Lung (tissue), 11 donors: ENCODE measurements at regions not wholly inside any gene's neighbourhood (a gene's known extent, or its start where the extent isn't known, plus 50 kb on each side); places are given as distances from the start of the nearest gene placed in this dataset.

Experiments used
- ATAC-seq: fragments of 200-7000 bp; cut with Tn5 transposase; one replicate; pipeline ENCODE4 v1.9.1; 2020; ENCODE audit warnings: moderate number of reproducible peaks; ENCODE audit not compliant: insufficient read depth, low FRiP score
- DNase-seq, 3 donors: peaks; one replicate each; pipeline ENCODE4 v3.0.0-alpha.2; 2013 to 2017
- H3K27ac ChIP-seq, 2 donors: one replicate each; pipeline ENCODE4 v1.5.1; 2013; ENCODE audit warnings: mild to moderate bottlenecking in 2 of 2, moderate library complexity in 2 of 2, control low read depth in 1 of 2, inconsistent platforms in 1 of 2, low read depth in 1 of 2, low read length in 1 of 2
- H3K27me3 ChIP-seq, 3 donors: one replicate each; pipeline ENCODE4 v1.5.1; 2013; ENCODE audit warnings: low read length in 2 of 3; ENCODE audit not compliant: control insufficient read depth in 3 of 3, insufficient read depth in 3 of 3
- H3K36me3 ChIP-seq, 4 donors: one replicate each; pipeline ENCODE4 v1.5.1; 2013; ENCODE audit warnings: low read length in 4 of 4, mild to moderate bottlenecking in 1 of 4, moderate library complexity in 1 of 4; ENCODE audit not compliant: control insufficient read depth in 4 of 4, insufficient read depth in 4 of 4
- H3K4me1 ChIP-seq, 5 donors: one replicate each; pipeline ENCODE4 v1.5.1; 2013; ENCODE audit warnings: low read length in 5 of 5, mild to moderate bottlenecking in 2 of 5, moderate library complexity in 1 of 5; ENCODE audit not compliant: control insufficient read depth in 5 of 5, insufficient read depth in 5 of 5
- H3K4me3 ChIP-seq: one replicate; pipeline ENCODE4 v1.5.1; 2013; ENCODE audit warnings: mild to moderate bottlenecking, control low read depth, moderate library complexity
- H3K9ac ChIP-seq, 2 donors: one replicate each; pipeline ENCODE4 v1.5.1; 2013; ENCODE audit warnings: low read length in 2 of 2, control low read depth in 1 of 2; ENCODE audit not compliant: insufficient read depth in 1 of 2
- H3K9me3 ChIP-seq, 4 donors: one replicate each; pipeline ENCODE4 v1.5.1; 2013; ENCODE audit warnings: low read length in 3 of 4, mild to moderate bottlenecking in 1 of 4, moderate library complexity in 1 of 4; ENCODE audit not compliant: control insufficient read depth in 4 of 4, insufficient read depth in 3 of 4
- WGBS, 2 donors: extraction: QIAGEN DNeasy Blood & Tissue Kit; methylation state at CpG; one replicate each; pipeline ENCODE4 v1.1.7; 2013; 5-methylcytosine and 5-hydroxymethylcytosine counted together
- TF ChIP-seq, protein P1 (sequence below): IDR thresholded peaks from 2 replicates; pipeline ENCODE4 v1.5.1; 2012; ENCODE audit warnings: mild to moderate bottlenecking; ENCODE audit errors: control extremely low read depth, extremely low read depth
- donor health status: control.
- donor health status: control.
- donor health status: Bipolar disorder and iron deficiency.
- donor health status: healthy.
- donor health status: DM: yes; HTN: yes; CAD: no.

DNA sequence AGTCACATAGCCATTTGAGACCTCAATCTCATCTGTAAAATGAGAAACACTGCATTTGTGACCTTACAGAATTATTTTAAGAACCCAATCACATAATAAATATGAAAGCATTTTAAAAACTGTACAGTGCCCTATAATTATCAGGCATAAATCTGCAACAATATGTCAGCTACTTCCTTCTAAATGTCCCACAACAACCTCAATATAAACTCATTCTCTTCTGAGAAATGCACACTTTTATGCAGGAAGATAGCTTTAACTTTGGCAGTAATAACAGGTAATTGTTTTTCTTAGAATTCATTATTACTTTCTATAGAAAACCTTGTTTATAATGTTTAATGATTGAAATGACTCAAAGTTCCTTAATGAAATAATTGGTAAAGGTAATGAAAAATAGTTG lies 400.7 kb upstream of the AGTR1 start:
- Histone ChIP-seq H3K27me3 (no peaks in the 10 kb centered on the region), H3K4me3 (no peak overlapping the region), H3K4me1 (no peaks in the 10 kb centered on the region), H3K27ac (no peak overlapping the region), H3K9me3 (no peaks in the 10 kb centered on the region), H3K9ac (no peak overlapping the region), H3K36me3 (no peaks in the 10 kb centered on the region)
- DNase-seq (no peak), ATAC-seq (no peak)
- TF ChIP-seq, protein P1, sequence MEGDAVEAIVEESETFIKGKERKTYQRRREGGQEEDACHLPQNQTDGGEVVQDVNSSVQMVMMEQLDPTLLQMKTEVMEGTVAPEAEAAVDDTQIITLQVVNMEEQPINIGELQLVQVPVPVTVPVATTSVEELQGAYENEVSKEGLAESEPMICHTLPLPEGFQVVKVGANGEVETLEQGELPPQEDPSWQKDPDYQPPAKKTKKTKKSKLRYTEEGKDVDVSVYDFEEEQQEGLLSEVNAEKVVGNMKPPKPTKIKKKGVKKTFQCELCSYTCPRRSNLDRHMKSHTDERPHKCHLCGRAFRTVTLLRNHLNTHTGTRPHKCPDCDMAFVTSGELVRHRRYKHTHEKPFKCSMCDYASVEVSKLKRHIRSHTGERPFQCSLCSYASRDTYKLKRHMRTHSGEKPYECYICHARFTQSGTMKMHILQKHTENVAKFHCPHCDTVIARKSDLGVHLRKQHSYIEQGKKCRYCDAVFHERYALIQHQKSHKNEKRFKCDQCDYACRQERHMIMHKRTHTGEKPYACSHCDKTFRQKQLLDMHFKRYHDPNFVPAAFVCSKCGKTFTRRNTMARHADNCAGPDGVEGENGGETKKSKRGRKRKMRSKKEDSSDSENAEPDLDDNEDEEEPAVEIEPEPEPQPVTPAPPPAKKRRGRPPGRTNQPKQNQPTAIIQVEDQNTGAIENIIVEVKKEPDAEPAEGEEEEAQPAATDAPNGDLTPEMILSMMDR: no peak

DNA sequence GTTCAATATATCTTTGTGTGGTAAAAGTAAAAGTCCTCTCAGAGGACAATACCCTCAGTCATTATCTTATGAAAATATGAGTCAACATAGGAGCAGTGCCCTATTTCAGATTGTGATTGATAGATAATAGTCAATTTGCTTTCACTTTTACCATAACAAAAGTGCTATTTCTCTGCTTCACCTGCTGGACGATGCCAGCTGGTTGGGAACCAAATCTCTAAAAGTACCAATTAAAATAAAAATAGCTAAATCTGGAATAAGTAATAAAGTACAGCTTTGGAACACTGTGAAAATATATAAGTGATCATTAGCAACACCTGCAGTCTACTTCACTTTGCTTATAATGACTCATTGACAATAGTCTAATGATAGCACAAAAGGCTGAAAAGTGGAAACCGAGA lies 390.3 kb upstream of the AGTR1 start:
- Histone ChIP-seq H3K9ac (no peak overlapping the region), H3K27me3 (no peaks in the 10 kb centered on the region), H3K9me3 (no peaks in the 10 kb centered on the region), H3K4me1 (no peaks in the 10 kb centered on the region), H3K4me3 (no peak overlapping the region), H3K27ac (no peak overlapping the region), H3K36me3 (no peaks in the 10 kb centered on the region)
- TF ChIP-seq, protein P1: no peak
- WGBS, 2 donors: 86 to 95% methylated on average over 2 of the region's 2 CpGs
- ATAC-seq (no peak), DNase-seq (no peak)

DNA sequence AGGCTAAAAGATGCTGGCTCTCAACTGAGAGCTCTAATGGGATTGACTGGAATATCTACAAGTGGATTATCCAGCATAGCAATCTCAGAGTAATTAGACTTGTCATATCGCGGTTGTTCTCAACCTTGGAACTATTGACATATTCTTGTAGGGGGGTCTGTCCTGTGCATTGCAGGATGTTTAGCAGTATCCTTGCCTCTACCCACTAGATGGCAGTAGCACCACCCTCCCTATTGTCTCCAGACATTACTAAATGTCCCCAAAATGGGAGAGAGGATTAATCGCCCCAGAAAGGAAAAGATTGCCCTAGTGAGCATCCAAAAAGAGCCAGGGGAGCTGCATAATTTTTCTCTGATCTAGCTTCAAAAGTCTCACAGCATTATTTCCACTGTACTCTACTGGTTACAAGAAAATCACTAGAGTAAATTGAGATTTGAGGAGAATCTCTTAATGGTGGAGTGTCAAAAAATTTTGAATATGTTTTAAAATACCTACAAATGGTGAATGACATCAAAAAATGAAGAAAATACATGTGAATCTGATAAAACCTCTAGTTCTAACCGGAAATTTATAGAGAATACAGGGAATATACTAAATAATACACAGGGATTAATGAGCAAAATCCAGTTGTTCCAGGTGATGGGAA lies 388.2 kb upstream of the AGTR1 start:
- 42 to 44% methylated on average over 4 of the region's 4 CpGs for WGBS, 2 donors
- Histone ChIP-seq H3K27ac (no peak overlapping the region), H3K9me3 (no peaks in the 10 kb centered on the region), H3K9ac (no peak overlapping the region), H3K27me3 (no peaks in the 10 kb centered on the region), H3K4me3 (no peak overlapping the region), H3K36me3 (no peaks in the 10 kb centered on the region), H3K4me1 (no peaks in the 10 kb centered on the region)
- TF ChIP-seq, protein P1: no peak
- ATAC-seq: no peak
- DNase-seq: peak in 2 of 3 donors; percentile 5 to 18

DNA sequence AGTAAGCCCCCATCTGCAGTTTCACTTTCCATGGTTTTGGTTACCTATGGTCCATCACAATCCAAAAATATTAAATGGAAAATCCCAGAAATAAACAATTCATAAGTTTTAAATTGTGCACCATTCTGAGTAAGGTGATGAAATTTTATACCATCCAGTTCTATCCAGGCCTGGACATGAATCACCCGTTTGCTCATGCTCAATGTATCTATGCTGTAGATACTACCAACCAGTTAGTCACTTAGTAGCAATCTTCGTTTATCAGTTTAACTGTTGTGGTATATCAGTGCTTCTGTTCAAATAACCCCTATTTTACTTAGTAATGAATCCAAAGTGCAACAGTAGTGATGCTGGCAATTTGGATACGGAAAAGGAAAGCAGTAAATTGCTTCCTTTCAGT lies 381.9 kb upstream of the AGTR1 start:
- peaks cover 0 to 4% (median 0%) of the 10 kb centered on the region in 5 donors for H3K4me1 ChIP-seq
- H3K36me3 ChIP-seq: no peaks in the 10 kb centered on the region
- H3K27me3 ChIP-seq: no peaks in the 10 kb centered on the region
- no peak overlapping the region for H3K27ac ChIP-seq
- TF ChIP-seq, protein P1: no peak
- no peak overlapping the region for H3K9ac ChIP-seq
- DNase-seq: no peak
- 89 to 93% methylated on average over 3 of the region's 3 CpGs for WGBS, 2 donors
- no peak for ATAC-seq
- H3K9me3 ChIP-seq: no peaks in the 10 kb centered on the region
- H3K4me3 ChIP-seq: no peak overlapping the region
